ENCODE measurements at regions not wholly inside any gene's neighbourhood (a gene's known extent, or its start where the extent isn't known, plus 50 kb on each side); places are given as distances from the start of the nearest gene placed in this dataset.
"Not testable (repeated sequence)": the region's sequence is repeated elsewhere in the genome, so short reads cannot be mapped to it uniquely, and the experiment has no call there.

DNA sequence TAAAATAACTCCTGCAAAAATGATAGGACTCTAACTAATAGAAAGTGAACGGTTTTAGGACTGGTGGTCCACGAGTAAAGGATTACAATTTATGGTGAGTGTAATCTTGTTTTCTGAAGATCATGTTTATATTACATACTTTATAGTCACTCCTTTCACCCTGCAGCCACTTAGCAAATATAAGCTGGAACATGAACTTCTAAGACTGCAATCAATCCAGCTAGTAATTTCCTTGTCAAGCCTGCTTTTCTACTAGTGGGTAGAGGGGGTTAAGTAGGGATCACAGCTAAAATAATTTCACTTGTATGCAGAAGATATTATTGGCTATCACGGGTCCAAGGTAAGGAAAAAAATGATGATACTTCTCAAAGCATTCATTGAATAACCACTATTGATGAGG is 125.5 kb upstream of the NETO1 start:
- DNase-seq (ENCODE audit: low spot score), result no peak

DNA sequence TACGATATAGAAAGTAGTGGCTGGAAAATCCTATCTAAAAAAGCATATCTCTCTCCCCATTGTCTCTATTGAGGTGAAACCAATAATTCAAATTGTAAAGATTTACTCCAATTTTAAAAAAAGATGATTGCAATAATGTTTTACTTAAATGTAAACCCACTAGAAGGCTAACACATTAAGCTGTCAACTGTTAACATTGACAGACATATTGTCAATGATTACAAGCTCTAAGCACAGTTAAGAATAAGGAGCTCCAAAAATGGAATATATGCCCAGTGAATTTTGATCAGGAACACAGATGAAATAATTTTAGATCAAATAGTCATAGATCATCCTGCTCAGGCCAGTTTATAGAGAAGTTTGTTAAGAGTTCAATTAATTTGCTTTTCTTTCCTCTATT is 123.6 kb upstream of the NETO1 start:
- DNase-seq (ENCODE audit: low spot score), result no peak

- not testable (repeated sequence) for DNase-seq (ENCODE audit: low spot score)
These were observed 119.8 kb upstream of the NETO1 start for GRCh38 chr18:72987570-72987969.

DNA sequence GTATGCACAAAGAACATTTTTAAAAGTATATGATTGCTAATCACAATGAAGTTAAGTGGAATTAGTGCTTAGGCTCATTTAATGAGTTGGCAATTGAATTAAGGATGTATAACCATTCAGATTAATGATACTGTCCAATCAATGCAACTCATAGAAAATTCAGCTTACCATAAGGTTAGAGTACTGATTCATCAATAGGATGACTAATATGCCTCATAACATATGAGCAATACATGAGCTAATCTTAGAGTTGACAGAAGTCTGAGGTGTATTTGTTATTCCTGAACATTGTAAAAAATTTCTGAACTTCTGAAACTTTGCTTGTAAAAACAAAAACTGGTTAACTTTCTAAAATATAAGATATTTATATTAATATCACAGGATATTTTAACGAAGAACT is 118.3 kb upstream of the NETO1 start:
- DNase-seq (ENCODE audit: low spot score), result no peak

- DNase-seq (ENCODE audit: low spot score), result no peak
These were observed 117.9 kb upstream of the NETO1 start for GRCh38 chr18:72985686-72986085.

DNA sequence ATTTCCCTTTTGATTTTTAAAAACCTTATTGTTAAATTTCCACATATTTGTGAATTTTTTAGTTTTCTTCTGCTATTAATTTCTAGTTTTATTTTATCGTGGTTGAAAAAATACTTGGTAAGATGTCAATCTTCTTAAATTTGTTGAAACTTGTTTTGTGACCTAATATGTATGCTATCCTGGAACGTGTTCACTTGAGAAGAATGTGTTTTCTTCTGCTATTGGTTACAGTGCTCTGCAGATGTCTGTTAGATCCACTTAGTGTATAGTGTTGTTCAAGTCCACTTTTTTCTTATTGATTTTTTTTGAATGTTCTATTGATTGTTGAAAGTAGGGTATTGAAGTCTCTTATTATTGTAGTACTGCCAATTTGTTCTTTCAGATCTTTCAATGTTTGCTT is 116.5 kb upstream of the NETO1 start:
- no peak for DNase-seq (ENCODE audit: low spot score)

- no peak for DNase-seq (ENCODE audit: low spot score)
These were observed 106.1 kb upstream of the NETO1 start for GRCh38 chr18:72973841-72974240.

DNA sequence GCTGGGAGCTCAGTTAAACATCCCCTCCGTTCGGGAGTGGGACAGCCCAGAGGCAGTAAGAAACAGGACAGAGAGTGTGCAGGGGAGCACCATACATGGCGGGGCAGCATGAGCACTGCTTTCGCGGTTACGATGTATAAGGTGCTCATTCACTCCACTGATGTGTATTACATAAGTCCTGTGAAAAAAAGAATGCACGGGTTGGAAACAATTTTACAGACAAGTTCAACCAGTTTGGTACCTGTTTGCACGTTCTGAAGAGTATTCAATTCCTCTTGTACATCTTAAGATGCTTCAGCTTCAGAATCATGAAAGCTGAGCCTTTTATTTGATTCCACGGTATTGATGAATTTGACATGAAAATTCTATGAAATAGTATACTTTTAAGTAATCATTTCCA is 97.8 kb upstream of the NETO1 start:
- DNase-seq (ENCODE audit: low spot score), result no peak

DNA sequence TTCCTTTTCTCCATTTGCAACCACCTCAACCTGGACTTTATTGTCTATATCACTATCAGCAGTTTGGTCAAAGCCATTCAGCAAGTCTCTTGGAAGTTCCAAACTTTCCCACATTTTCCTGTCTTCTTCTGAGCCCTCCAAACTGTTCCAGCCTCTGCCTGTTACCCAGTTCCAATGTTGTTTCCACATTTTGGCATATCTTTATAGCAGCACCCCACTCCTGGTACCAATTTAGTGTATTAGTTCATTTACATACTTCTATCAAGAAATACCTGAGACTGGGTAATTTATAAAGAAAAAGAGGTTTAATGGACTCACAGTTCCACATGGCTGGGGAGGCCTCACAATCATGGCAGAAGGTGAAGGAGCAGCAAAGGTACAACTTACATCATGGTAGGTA is 90.4 kb upstream of the NETO1 start:
- not testable (repeated sequence) for DNase-seq (ENCODE audit: low spot score)

DNA sequence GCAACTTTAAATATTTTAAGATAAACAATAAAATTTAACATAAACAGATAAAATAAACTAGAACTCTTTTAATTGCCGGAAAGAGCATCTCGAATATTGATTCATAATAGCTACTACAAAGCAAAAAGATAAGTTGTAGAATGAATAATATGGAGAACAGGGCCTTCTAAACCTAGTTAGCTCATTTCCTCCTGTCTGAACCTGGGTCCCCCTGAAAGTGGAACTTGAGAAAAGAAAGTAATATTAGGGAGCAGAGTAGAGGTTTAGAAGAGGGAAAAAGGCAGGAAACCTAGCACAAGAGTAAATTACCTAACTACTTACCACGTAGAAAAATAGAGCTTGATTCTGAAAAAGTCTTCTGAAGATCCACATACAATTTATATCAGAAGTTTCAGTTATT is 80.7 kb upstream of the NETO1 start:
- no peak for DNase-seq (ENCODE audit: low spot score)

GRCh38 chr18:72942766-72943165 is 75.0 kb upstream of the NETO1 start:
- DNase-seq (ENCODE audit: low spot score), result no peak

GRCh38 chr18:72940986-72941385 is 73.2 kb upstream of the NETO1 start:
- DNase-seq (ENCODE audit: low spot score), result no peak

- no peak for DNase-seq (ENCODE audit: low spot score)
These were observed 72.7 kb upstream of the NETO1 start for GRCh38 chr18:72940509-72940908.

- DNase-seq (ENCODE audit: low spot score), result no peak
These were observed 68.0 kb upstream of the NETO1 start for GRCh38 chr18:72935744-72936143.

DNA sequence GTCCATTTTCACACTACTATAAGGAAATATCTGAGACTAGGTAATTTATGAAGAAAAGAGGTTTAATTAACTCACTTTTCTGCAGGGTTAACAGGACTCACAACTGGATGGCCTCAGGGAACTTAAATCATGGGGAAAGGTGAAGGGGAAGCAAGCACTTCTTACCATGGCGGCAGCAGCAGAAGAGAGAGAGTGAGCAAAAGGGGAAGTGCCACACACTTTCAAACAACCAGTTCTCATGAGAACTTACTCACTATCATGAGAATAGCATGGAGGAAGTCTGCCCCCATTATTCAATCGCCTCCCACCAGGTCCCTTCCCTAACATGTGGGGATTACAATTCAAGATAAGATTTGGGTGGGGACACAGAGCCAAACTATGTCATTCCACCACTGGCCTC is 55.1 kb upstream of the NETO1 start:
- no peak for DNase-seq (ENCODE audit: low spot score)

Data from Ammon's horn (tissue), 1 donor.